ENCODE measurements at regions not wholly inside any gene's neighbourhood (a gene's known extent, or its start where the extent isn't known, plus 50 kb on each side); places are given as distances from the start of the nearest gene placed in this dataset.

DNA sequence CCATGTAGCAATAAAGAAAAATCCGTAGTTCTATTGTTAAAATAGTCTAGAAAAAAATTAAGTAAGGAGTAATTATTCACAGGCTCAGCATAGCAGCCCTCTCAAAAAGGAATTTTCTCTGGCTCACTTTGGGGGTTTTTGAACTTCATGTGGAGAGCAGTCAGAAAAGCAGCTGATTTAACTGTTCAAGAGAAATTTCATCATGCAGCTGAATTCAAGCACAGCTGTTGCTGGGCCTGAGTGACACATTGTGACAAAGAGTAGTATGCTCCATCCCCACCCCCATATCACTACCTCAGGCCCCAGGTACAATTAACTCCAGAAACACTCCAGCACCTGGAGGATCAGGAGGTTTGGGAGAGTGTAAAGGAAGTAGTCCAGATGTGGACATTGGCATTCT is 272.1 kb downstream of the FAM76B start:
- Histone ChIP-seq H4K8ac (replicated peaks; ENCODE audit: insufficient read length, low read depth, low read length) (no peak overlapping the region), H2BK12ac (ENCODE audit: insufficient read length, low read depth, low read length) (no peak overlapping the region), H3K23ac (ENCODE audit: insufficient read length, low read depth, low read length) (no peak overlapping the region), H2AK5ac (ENCODE audit: insufficient read length, low read length) (no peak overlapping the region), H3K4me1 (ENCODE audit: insufficient read depth, low read length) (no peaks in the 10 kb centered on the region), H3K79me1 (ENCODE audit: insufficient read depth, low read depth, low read length, poor library complexity, severe bottlenecking) (no peaks in the 10 kb centered on the region), H4K5ac (ENCODE audit: insufficient read length, low read depth, low read length) (no peak overlapping the region), H2AFZ (ENCODE audit: low read length) (no peak overlapping the region), H2BK20ac (ENCODE audit: low read depth, low read length, poor library complexity, severe bottlenecking) (no peak overlapping the region), H3K56ac (ENCODE audit: insufficient read length, low read depth, low read length) (no peak overlapping the region), H3K14ac (ENCODE audit: insufficient read depth, low read length) (no peak overlapping the region), H2BK120ac (ENCODE audit: low read depth, low read length, poor library complexity, severe bottlenecking) (no peak overlapping the region), H3K4me2 (ENCODE audit: insufficient read depth, insufficient read length, low read length) (no peak overlapping the region), H3K79me2 (ENCODE audit: insufficient read depth, low read length) (no peaks in the 10 kb centered on the region), H3K23me2 (ENCODE audit: insufficient read length, low read depth, low read length, poor library complexity, severe bottlenecking) (no peaks in the 10 kb centered on the region), H3K27me3 (ENCODE audit: insufficient read depth, low read length) (no peaks in the 10 kb centered on the region), H3T11ph (ENCODE audit: low read length) (no peak overlapping the region), H3K27ac (ENCODE audit: insufficient read length, low read depth, low read length) (no peak overlapping the region), H3K9ac (ENCODE audit: extremely low read depth, insufficient read length, low read length) (no peak overlapping the region), H2BK5ac (ENCODE audit: insufficient read length, low read length) (no peak overlapping the region), H2BK15ac (ENCODE audit: low read depth, low read length) (no peak overlapping the region), H3K18ac (ENCODE audit: insufficient read length, low read depth, low read length) (no peak overlapping the region), H3K4ac (ENCODE audit: low read depth, low read length) (no peak overlapping the region), H4K20me1 (ENCODE audit: control insufficient read depth, insufficient read depth, insufficient read length) (no peaks in the 10 kb centered on the region), H4K91ac (ENCODE audit: insufficient read length, low read depth, low read length) (no peak overlapping the region), H3K9me3 (ENCODE audit: control insufficient read depth, low read depth, low read length) (no peaks in the 10 kb centered on the region)
- H3K27ac Mint-ChIP-seq, result peak overlapping the region in 1 of 3 experiments; percentile 26; a peak in 2 of 7 replicates
- no peaks in the 10 kb centered on the region for H3K9me3 Mint-ChIP-seq
- peaks cover 3 to 11% of the 10 kb centered on the region in 2 experiments; a peak in 3 of 4 replicates for H3K4me1 Mint-ChIP-seq
- no peaks in the 10 kb centered on the region for H3K36me3 Mint-ChIP-seq (ENCODE audit: insufficient read depth in 1 of 3, low read depth in 3 of 3)
- no CpG with 5 or more reads among the region's 1 CpG for WGBS (ENCODE audit: extremely low coverage, insufficient read length, low lambda C conversion rate)
- no peak overlapping the region for H3K4me3 Mint-ChIP-seq
- TF ChIP-seq, protein P1, sequence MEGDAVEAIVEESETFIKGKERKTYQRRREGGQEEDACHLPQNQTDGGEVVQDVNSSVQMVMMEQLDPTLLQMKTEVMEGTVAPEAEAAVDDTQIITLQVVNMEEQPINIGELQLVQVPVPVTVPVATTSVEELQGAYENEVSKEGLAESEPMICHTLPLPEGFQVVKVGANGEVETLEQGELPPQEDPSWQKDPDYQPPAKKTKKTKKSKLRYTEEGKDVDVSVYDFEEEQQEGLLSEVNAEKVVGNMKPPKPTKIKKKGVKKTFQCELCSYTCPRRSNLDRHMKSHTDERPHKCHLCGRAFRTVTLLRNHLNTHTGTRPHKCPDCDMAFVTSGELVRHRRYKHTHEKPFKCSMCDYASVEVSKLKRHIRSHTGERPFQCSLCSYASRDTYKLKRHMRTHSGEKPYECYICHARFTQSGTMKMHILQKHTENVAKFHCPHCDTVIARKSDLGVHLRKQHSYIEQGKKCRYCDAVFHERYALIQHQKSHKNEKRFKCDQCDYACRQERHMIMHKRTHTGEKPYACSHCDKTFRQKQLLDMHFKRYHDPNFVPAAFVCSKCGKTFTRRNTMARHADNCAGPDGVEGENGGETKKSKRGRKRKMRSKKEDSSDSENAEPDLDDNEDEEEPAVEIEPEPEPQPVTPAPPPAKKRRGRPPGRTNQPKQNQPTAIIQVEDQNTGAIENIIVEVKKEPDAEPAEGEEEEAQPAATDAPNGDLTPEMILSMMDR (conservative IDR thresholded peaks at IDR 0.05), result no peak
- no peaks in the 10 kb centered on the region for H3K27me3 Mint-ChIP-seq (ENCODE audit: low read depth)
- no peak for DNase-seq
